A549 (cell line): ENCODE measurements at regions not wholly inside any gene's neighbourhood (a gene's known extent, or its start where the extent isn't known, plus 50 kb on each side); places are given as distances from the start of the nearest gene placed in this dataset.

Experiments used
- JUN ChIP-seq, 2 experiments: fragments of >200 bp; sonication (Bioruptor Twin); formaldehyde crosslinking; IDR thresholded peaks; 2 replicates in 1 of 2; 3 replicates in 1 of 2; pipeline ENCODE4 v1.6.1; 2016 to 2017
- MAFK ChIP-seq: fragments of 450-650 bp; IDR thresholded peaks from 2 replicates; pipeline ENCODE4 v1.6.1; 2014; ENCODE audit not compliant: partially characterized antibody
- MYC ChIP-seq: IDR thresholded peaks from 2 replicates; pipeline ENCODE4 v1.6.1; 2012; ENCODE audit warnings: mild to moderate bottlenecking, inconsistent platforms, low read length, improper control_type of control experiment, borderline replicate concordance
- NPAS2 ChIP-seq: fragments of 250-450 bp; sonication (Bioruptor Pico); IDR thresholded peaks from 2 replicates; pipeline ENCODE4 v1.8.0; 2022; ENCODE audit warnings: mild to moderate bottlenecking, moderate library complexity, borderline replicate concordance
- PHF8 ChIP-seq: fragments of 200-600 bp; sonication (generic); IDR thresholded peaks from 2 replicates; pipeline ENCODE4 v1.6.1; 2016; ENCODE audit warnings: low read depth, mild to moderate bottlenecking, antibody characterized with exemption, moderate library complexity, borderline replicate concordance
- POLR2A ChIP-seq: IDR thresholded peaks from 2 replicates; pipeline ENCODE4 v1.6.1; 2012; ENCODE audit warnings: mild to moderate bottlenecking, low read length
- POLR2AphosphoS2 ChIP-seq: conservative IDR thresholded peaks from 2 replicates; pipeline ENCODE4 v1.6.1; 2012; ENCODE audit warnings: low read length, improper control_type of control experiment, inconsistent platforms
- RFX5 ChIP-seq: fragments of 450-650 bp; IDR thresholded peaks from 2 replicates; pipeline ENCODE4 v1.7.1; 2014; ENCODE audit warnings: antibody characterized with exemption, mild to moderate bottlenecking, moderate library complexity
- TF ChIP-seq, protein P1 (sequence below): fragments of 200-600 bp; sonication (generic); IDR thresholded peaks from 2 replicates; pipeline ENCODE4 v1.6.1; 2016; ENCODE audit warnings: antibody characterized with exemption, mild to moderate bottlenecking, moderate library complexity
- TF ChIP-seq, protein P2 (sequence below): fragments of >200 bp; sonication (Bioruptor Twin); formaldehyde crosslinking; IDR thresholded peaks from 3 replicates; pipeline ENCODE4 v1.5.1; 2016

DNA sequence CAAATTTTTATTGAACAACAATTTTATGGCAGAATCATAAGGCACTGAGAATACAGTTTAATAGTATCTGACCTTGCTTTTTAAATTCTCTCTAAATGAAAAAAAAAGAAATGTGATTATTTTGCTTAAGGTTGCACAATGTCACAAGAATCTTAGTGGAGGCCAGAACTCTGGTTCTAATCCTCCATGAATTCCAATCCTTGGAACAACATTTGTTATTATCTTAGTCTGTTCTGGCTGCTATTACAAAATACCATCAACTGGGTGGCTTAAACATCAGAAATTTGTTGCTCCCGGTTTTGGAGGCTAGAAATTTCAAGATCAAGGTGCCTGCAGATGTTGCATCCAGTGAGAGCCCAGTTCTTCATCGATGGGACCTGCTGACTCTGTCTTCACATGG, 158.2 kb upstream of the POM121L12 start:
- TF ChIP-seq NPAS2 (CRISPR knock-in tag) (no peak), JUN (IDR thresholded peaks at IDR 0.05) (no peak), RFX5 (no peak), PHF8 (no peak), MAFK (no peak), MYC (no peak), POLR2A (no peak), POLR2AphosphoS2 (no peak)
- TF ChIP-seq, protein P1, sequence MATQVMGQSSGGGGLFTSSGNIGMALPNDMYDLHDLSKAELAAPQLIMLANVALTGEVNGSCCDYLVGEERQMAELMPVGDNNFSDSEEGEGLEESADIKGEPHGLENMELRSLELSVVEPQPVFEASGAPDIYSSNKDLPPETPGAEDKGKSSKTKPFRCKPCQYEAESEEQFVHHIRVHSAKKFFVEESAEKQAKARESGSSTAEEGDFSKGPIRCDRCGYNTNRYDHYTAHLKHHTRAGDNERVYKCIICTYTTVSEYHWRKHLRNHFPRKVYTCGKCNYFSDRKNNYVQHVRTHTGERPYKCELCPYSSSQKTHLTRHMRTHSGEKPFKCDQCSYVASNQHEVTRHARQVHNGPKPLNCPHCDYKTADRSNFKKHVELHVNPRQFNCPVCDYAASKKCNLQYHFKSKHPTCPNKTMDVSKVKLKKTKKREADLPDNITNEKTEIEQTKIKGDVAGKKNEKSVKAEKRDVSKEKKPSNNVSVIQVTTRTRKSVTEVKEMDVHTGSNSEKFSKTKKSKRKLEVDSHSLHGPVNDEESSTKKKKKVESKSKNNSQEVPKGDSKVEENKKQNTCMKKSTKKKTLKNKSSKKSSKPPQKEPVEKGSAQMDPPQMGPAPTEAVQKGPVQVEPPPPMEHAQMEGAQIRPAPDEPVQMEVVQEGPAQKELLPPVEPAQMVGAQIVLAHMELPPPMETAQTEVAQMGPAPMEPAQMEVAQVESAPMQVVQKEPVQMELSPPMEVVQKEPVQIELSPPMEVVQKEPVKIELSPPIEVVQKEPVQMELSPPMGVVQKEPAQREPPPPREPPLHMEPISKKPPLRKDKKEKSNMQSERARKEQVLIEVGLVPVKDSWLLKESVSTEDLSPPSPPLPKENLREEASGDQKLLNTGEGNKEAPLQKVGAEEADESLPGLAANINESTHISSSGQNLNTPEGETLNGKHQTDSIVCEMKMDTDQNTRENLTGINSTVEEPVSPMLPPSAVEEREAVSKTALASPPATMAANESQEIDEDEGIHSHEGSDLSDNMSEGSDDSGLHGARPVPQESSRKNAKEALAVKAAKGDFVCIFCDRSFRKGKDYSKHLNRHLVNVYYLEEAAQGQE, result no peak
- TF ChIP-seq, protein P2, sequence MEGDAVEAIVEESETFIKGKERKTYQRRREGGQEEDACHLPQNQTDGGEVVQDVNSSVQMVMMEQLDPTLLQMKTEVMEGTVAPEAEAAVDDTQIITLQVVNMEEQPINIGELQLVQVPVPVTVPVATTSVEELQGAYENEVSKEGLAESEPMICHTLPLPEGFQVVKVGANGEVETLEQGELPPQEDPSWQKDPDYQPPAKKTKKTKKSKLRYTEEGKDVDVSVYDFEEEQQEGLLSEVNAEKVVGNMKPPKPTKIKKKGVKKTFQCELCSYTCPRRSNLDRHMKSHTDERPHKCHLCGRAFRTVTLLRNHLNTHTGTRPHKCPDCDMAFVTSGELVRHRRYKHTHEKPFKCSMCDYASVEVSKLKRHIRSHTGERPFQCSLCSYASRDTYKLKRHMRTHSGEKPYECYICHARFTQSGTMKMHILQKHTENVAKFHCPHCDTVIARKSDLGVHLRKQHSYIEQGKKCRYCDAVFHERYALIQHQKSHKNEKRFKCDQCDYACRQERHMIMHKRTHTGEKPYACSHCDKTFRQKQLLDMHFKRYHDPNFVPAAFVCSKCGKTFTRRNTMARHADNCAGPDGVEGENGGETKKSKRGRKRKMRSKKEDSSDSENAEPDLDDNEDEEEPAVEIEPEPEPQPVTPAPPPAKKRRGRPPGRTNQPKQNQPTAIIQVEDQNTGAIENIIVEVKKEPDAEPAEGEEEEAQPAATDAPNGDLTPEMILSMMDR, result no peak
